ENCODE measurements at regions not wholly inside any gene's neighbourhood (a gene's known extent, or its start where the extent isn't known, plus 50 kb on each side); places are given as distances from the start of the nearest gene placed in this dataset.

DNA sequence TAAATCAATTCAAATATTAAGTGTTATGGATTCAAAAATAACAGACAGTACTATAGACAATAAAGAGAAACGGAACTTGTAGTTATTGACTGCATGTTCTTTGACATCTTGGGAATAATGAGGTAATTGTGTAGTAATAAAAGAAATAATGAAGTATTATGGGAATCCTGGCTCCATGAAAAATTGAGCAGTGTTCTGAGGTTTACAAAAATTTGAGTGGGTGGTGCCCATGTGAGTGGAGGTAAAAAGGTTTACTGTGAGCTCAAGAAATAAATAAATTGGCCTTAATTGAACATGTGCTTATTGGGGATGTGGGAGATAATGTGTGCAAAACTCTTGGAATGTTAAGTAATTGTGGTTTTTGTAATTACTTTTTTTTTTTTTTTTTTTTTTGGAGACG is 1013.7 kb upstream of the GJE1 start:
- TF ChIP-seq POLR2A (IDR thresholded peaks at IDR 0.05) = no peak
- TF ChIP-seq, protein P1, sequence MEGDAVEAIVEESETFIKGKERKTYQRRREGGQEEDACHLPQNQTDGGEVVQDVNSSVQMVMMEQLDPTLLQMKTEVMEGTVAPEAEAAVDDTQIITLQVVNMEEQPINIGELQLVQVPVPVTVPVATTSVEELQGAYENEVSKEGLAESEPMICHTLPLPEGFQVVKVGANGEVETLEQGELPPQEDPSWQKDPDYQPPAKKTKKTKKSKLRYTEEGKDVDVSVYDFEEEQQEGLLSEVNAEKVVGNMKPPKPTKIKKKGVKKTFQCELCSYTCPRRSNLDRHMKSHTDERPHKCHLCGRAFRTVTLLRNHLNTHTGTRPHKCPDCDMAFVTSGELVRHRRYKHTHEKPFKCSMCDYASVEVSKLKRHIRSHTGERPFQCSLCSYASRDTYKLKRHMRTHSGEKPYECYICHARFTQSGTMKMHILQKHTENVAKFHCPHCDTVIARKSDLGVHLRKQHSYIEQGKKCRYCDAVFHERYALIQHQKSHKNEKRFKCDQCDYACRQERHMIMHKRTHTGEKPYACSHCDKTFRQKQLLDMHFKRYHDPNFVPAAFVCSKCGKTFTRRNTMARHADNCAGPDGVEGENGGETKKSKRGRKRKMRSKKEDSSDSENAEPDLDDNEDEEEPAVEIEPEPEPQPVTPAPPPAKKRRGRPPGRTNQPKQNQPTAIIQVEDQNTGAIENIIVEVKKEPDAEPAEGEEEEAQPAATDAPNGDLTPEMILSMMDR (IDR thresholded peaks at IDR 0.05) = no peak
